ENCODE measurements at regions not wholly inside any gene's neighbourhood (a gene's known extent, or its start where the extent isn't known, plus 50 kb on each side); places are given as distances from the start of the nearest gene placed in this dataset.

DNA sequence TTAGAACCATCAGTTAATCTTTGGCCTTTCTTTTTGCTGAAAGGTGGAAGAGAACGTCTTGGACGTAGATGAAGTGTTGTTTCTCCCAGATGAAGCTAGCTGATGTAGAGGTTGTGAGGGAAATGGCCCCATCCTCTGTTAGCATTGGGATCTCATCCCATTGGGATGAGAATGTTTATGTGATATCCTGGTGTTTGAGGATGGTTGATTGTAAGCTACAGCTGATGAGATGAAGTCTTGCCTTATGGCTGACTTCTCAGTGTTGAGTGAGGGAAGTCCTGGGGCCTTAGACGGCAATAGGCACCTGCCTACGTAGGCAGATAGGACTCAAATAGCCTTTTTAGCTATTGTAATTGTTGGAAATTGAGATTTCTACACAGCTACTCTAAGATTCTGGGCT lies 211.3 kb downstream of the MYCN start:
- Histone ChIP-seq H3K36me3 (ENCODE audit: control insufficient read depth in 2 of 4, insufficient read depth in 4 of 4, low read length in 3 of 4) (no peaks in the 10 kb centered on the region), H3K79me1 (ENCODE audit: low read depth, low read length) (no peaks in the 10 kb centered on the region), H3K27ac (ENCODE audit: low read depth, low read length) (no peak overlapping the region), H2AK5ac (ENCODE audit: low read depth, low read length) (no peak overlapping the region), H3K18ac (ENCODE audit: extremely low read depth, low read length) (no peak overlapping the region), H3K4ac (replicated peaks; ENCODE audit: insufficient read length, low read depth, low read length) (no peak overlapping the region), H3K9ac (replicated peaks in 1 of 4; ENCODE audit: extremely low read depth in 1 of 4, low read depth in 3 of 4, low read length in 3 of 4) (no peak overlapping the region), H3K4me2 (ENCODE audit: insufficient read depth in 1 of 2, low read depth in 2 of 2, low read length in 2 of 2) (no peak overlapping the region), H3K4me1 (replicated peaks in 1 of 4; ENCODE audit: control insufficient read depth in 3 of 4, insufficient read depth in 4 of 4, low read length in 3 of 4) (no peaks in the 10 kb centered on the region), H3K23me2 (ENCODE audit: low read depth, low read length) (no peaks in the 10 kb centered on the region), H3K4me3 (ENCODE audit: extremely low read depth in 1 of 4, insufficient read depth in 2 of 4, low read depth in 3 of 4, low read length in 4 of 4) (no peak overlapping the region), H4K20me1 (replicated peaks in 1 of 2; ENCODE audit: control insufficient read depth in 1 of 2, insufficient read depth in 2 of 2, low read length in 2 of 2) (no peaks in the 10 kb centered on the region), H4K8ac (ENCODE audit: extremely low read depth, insufficient read depth, low read length) (no peak overlapping the region), H4K5ac (ENCODE audit: insufficient read length, low read depth, low read length) (no peak overlapping the region), H2AFZ (ENCODE audit: low read length) (no peak overlapping the region), H3K9me3 (ENCODE audit: insufficient read depth in 2 of 2, low read depth in 1 of 2, low read length in 1 of 2) (no peaks in the 10 kb centered on the region), H2BK12ac (ENCODE audit: low read depth, low read length) (no peak overlapping the region; the same call in 1 of the 2 replicates), H3K14ac (ENCODE audit: insufficient read length) (no peak overlapping the region), H2BK15ac (ENCODE audit: low read length) (no peak overlapping the region; the same call in 1 of the 2 replicates), H3K79me2 (ENCODE audit: control insufficient read depth in 1 of 2, insufficient read depth in 2 of 2, low read length in 2 of 2) (no peaks in the 10 kb centered on the region), H3K56ac (replicated peaks; ENCODE audit: insufficient read length, low read depth, low read length) (no peak overlapping the region), H2BK5ac (ENCODE audit: low read depth, low read length) (no peak overlapping the region), H4K91ac (replicated peaks; ENCODE audit: insufficient read length, low read length) (no peak overlapping the region), H2BK120ac (replicated peaks; ENCODE audit: low read depth, low read length) (no peak overlapping the region), H3K27me3 (replicated peaks in 1 of 4; ENCODE audit: control insufficient read depth in 3 of 4, extremely low read depth in 1 of 4, insufficient read depth in 3 of 4, low read length in 3 of 4) (no peaks in the 10 kb centered on the region), H2BK20ac (ENCODE audit: low read length) (no peak overlapping the region), H3K23ac (ENCODE audit: insufficient read length) (no peak overlapping the region)
- TF ChIP-seq NANOG (IDR thresholded peaks at IDR 0.05; ENCODE audit: insufficient read depth, low read depth, low read length, poor library complexity, severe bottlenecking): no peak
- no peak for TF ChIP-seq JUND (IDR thresholded peaks at IDR 0.05; ENCODE audit: low read length)
- FAIRE-seq: no peak
- no peak for DNase-seq (ENCODE audit: low read depth in 1 of 2, low spot score in 2 of 2)
- ChIA-PET CTCF (ENCODE audit: partially characterized antibody) (interaction anchor here (1.1 to 3.0 kb wide), 5 partner anchors 9 to 212 kb away, joined by 3 to 10 read pairs (median 6); no protein-coding TSS in a partner anchor), POLR2A (ENCODE audit: partially characterized antibody) (interaction anchor here (1.6 kb wide), 1 partner anchor 14 kb away, joined by 3 read pairs; no protein-coding TSS in a partner anchor)
- 93% methylated on average over 4 of the region's 4 CpGs; no CpG with 5 or more reads in 1 of the 2 experiments for WGBS, 2 experiments (ENCODE audit: extremely low coverage in 1 of 2, insufficient coverage in 1 of 2, insufficient read length in 1 of 2, insufficient replicate concordance in 2 of 2, low coverage in 1 of 2, low lambda C conversion rate in 2 of 2, missing lambda C conversion rate in 1 of 2)

Data from H1 (cell line).